ENCODE measurements at regions not wholly inside any gene's neighbourhood (a gene's known extent, or its start where the extent isn't known, plus 50 kb on each side); places are given as distances from the start of the nearest gene placed in this dataset.

- H3K4me3 ChIP-seq (ENCODE audit: control insufficient read depth in 1 of 7, extremely low read depth in 1 of 7, insufficient read depth in 4 of 7, low read depth in 2 of 7, low read length in 6 of 7): no peak overlapping the region
- H3K36me3 ChIP-seq (ENCODE audit: control insufficient read depth in 4 of 4, insufficient read depth in 4 of 4, low read length in 3 of 4): no peaks in the 10 kb centered on the region
- POLR2A ChIA-PET: no interaction called here
- H3K4me1 ChIP-seq (ENCODE audit: control extremely low read depth in 1 of 4, control insufficient read depth in 4 of 4, insufficient read depth in 4 of 4, low read length in 3 of 4): no peaks in the 10 kb centered on the region
- 92% methylated on average over 6 of the region's 7 CpGs for WGBS (ENCODE audit: insufficient coverage)
- H3K27ac ChIP-seq (ENCODE audit: insufficient read depth in 1 of 2, low read depth in 1 of 2, low read length in 2 of 2, poor library complexity in 1 of 2, severe bottlenecking in 2 of 2): no peak overlapping the region
- no peak for DNase-seq
- H3K9me3 ChIP-seq (ENCODE audit: control extremely low read depth in 1 of 5, control insufficient read depth in 4 of 5, insufficient read depth in 2 of 5, low read depth in 1 of 5, low read length in 4 of 5): peaks cover 0 to 3% (median 0%) of the 10 kb centered on the region in 5 experiments
- no peaks in the 10 kb centered on the region for H3K27me3 ChIP-seq (replicated peaks in 2 of 5; ENCODE audit: control insufficient read depth in 4 of 5, insufficient read depth in 5 of 5, low read length in 4 of 5)
- CTCF ChIA-PET: no interaction called here
Observed at GRCh38 chr15:38867556-38867955, 302.9 kb upstream of the RASGRP1 start.

- Histone ChIP-seq H3K27ac (ENCODE audit: insufficient read depth in 1 of 2, low read depth in 1 of 2, low read length in 2 of 2, poor library complexity in 1 of 2, severe bottlenecking in 2 of 2) (no peak overlapping the region), H3K36me3 (ENCODE audit: control insufficient read depth in 4 of 4, insufficient read depth in 4 of 4, low read length in 3 of 4) (no peaks in the 10 kb centered on the region), H3K9me3 (ENCODE audit: control extremely low read depth in 1 of 5, control insufficient read depth in 4 of 5, insufficient read depth in 2 of 5, low read depth in 1 of 5, low read length in 4 of 5) (peaks cover 0 to 3% (median 0%) of the 10 kb centered on the region in 5 experiments), H3K4me1 (ENCODE audit: control extremely low read depth in 1 of 4, control insufficient read depth in 4 of 4, insufficient read depth in 4 of 4, low read length in 3 of 4) (no peaks in the 10 kb centered on the region), H3K4me3 (ENCODE audit: control insufficient read depth in 1 of 7, extremely low read depth in 1 of 7, insufficient read depth in 4 of 7, low read depth in 2 of 7, low read length in 6 of 7) (no peak overlapping the region), H3K27me3 (replicated peaks in 2 of 5; ENCODE audit: control insufficient read depth in 4 of 5, insufficient read depth in 5 of 5, low read length in 4 of 5) (no peaks in the 10 kb centered on the region)
- 100% methylated on average over 6 of the region's 8 CpGs for WGBS (ENCODE audit: insufficient coverage)
- ChIA-PET POLR2A (no interaction called here), CTCF (no interaction called here)
- no peak for DNase-seq
Observed at GRCh38 chr15:38868326-38869114, 303.9 kb upstream of the RASGRP1 start.

- whole genome bisulfite sequencing (ENCODE audit: insufficient coverage): no CpG with 5 or more reads among the region's 3 CpGs
- no peak for DNase-seq
- no peak overlapping the region for H3K4me3 ChIP-seq (ENCODE audit: control insufficient read depth in 1 of 7, extremely low read depth in 1 of 7, insufficient read depth in 4 of 7, low read depth in 2 of 7, low read length in 6 of 7)
- H3K9me3 ChIP-seq (ENCODE audit: control extremely low read depth in 1 of 5, control insufficient read depth in 4 of 5, insufficient read depth in 2 of 5, low read depth in 1 of 5, low read length in 4 of 5): peaks cover 0 to 4% (median 0%) of the 10 kb centered on the region in 5 experiments
- H3K36me3 ChIP-seq (ENCODE audit: control insufficient read depth in 4 of 4, insufficient read depth in 4 of 4, low read length in 3 of 4): no peaks in the 10 kb centered on the region
- no peaks in the 10 kb centered on the region for H3K27me3 ChIP-seq (replicated peaks in 2 of 5; ENCODE audit: control insufficient read depth in 4 of 5, insufficient read depth in 5 of 5, low read length in 4 of 5)
- ChIA-PET CTCF (no interaction called here), POLR2A (no interaction called here)
- H3K27ac ChIP-seq (ENCODE audit: insufficient read depth in 1 of 2, low read depth in 1 of 2, low read length in 2 of 2, poor library complexity in 1 of 2, severe bottlenecking in 2 of 2): no peak overlapping the region
- no peaks in the 10 kb centered on the region for H3K4me1 ChIP-seq (ENCODE audit: control extremely low read depth in 1 of 4, control insufficient read depth in 4 of 4, insufficient read depth in 4 of 4, low read length in 3 of 4)
Observed at GRCh38 chr15:38871638-38872037, 307.0 kb upstream of the RASGRP1 start.

GRCh38 chr15:38872732-38873131 lies 308.1 kb upstream of the RASGRP1 start:
- no peak for DNase-seq
- Histone ChIP-seq H3K9me3 (ENCODE audit: control extremely low read depth in 1 of 5, control insufficient read depth in 4 of 5, insufficient read depth in 2 of 5, low read depth in 1 of 5, low read length in 4 of 5) (peaks cover 0 to 4% (median 0%) of the 10 kb centered on the region in 5 experiments), H3K36me3 (ENCODE audit: control insufficient read depth in 4 of 4, insufficient read depth in 4 of 4, low read length in 3 of 4) (no peaks in the 10 kb centered on the region), H3K27ac (ENCODE audit: insufficient read depth in 1 of 2, low read depth in 1 of 2, low read length in 2 of 2, poor library complexity in 1 of 2, severe bottlenecking in 2 of 2) (no peak overlapping the region), H3K27me3 (replicated peaks in 2 of 5; ENCODE audit: control insufficient read depth in 4 of 5, insufficient read depth in 5 of 5, low read length in 4 of 5) (no peaks in the 10 kb centered on the region), H3K4me3 (ENCODE audit: control insufficient read depth in 1 of 7, extremely low read depth in 1 of 7, insufficient read depth in 4 of 7, low read depth in 2 of 7, low read length in 6 of 7) (no peak overlapping the region), H3K4me1 (ENCODE audit: control extremely low read depth in 1 of 4, control insufficient read depth in 4 of 4, insufficient read depth in 4 of 4, low read length in 3 of 4) (no peaks in the 10 kb centered on the region)
- CTCF ChIA-PET: interaction anchor here (3.6 kb wide), 1 partner anchor 9 kb away, joined by 12 read pairs; no protein-coding TSS in a partner anchor
- POLR2A ChIA-PET: no interaction called here
- 96% methylated on average over 4 of the region's 5 CpGs for WGBS (ENCODE audit: insufficient coverage)

- ChIA-PET POLR2A (no interaction called here), CTCF (interaction anchor here (3.6 kb wide), 1 partner anchor 10 kb away, joined by 12 read pairs; no protein-coding TSS in a partner anchor)
- Histone ChIP-seq H3K27me3 (replicated peaks in 2 of 5; ENCODE audit: control insufficient read depth in 4 of 5, insufficient read depth in 5 of 5, low read length in 4 of 5) (no peaks in the 10 kb centered on the region), H3K27ac (ENCODE audit: insufficient read depth in 1 of 2, low read depth in 1 of 2, low read length in 2 of 2, poor library complexity in 1 of 2, severe bottlenecking in 2 of 2) (no peak overlapping the region), H3K36me3 (ENCODE audit: control insufficient read depth in 4 of 4, insufficient read depth in 4 of 4, low read length in 3 of 4) (no peaks in the 10 kb centered on the region), H3K4me1 (ENCODE audit: control extremely low read depth in 1 of 4, control insufficient read depth in 4 of 4, insufficient read depth in 4 of 4, low read length in 3 of 4) (no peaks in the 10 kb centered on the region), H3K9me3 (ENCODE audit: control extremely low read depth in 1 of 5, control insufficient read depth in 4 of 5, insufficient read depth in 2 of 5, low read depth in 1 of 5, low read length in 4 of 5) (peaks cover 0 to 4% (median 0%) of the 10 kb centered on the region in 5 experiments), H3K4me3 (ENCODE audit: control insufficient read depth in 1 of 7, extremely low read depth in 1 of 7, insufficient read depth in 4 of 7, low read depth in 2 of 7, low read length in 6 of 7) (no peak overlapping the region)
- 100% methylated on average over 4 of the region's 4 CpGs for WGBS (ENCODE audit: insufficient coverage)
- DNase-seq: no peak
Observed at GRCh38 chr15:38873158-38873557, 308.5 kb upstream of the RASGRP1 start.

GRCh38 chr15:38874464-38874863 lies 309.9 kb upstream of the RASGRP1 start:
- H3K4me1 ChIP-seq (ENCODE audit: control extremely low read depth in 1 of 4, control insufficient read depth in 4 of 4, insufficient read depth in 4 of 4, low read length in 3 of 4): no peaks in the 10 kb centered on the region
- no peaks in the 10 kb centered on the region for H3K36me3 ChIP-seq (ENCODE audit: control insufficient read depth in 4 of 4, insufficient read depth in 4 of 4, low read length in 3 of 4)
- CTCF ChIA-PET: interaction anchor here (3.6 kb wide), 1 partner anchor 11 kb away, joined by 12 read pairs; no protein-coding TSS in a partner anchor
- WGBS (ENCODE audit: insufficient coverage): 98% methylated on average over 5 of the region's 5 CpGs
- H3K27me3 ChIP-seq (replicated peaks in 2 of 5; ENCODE audit: control insufficient read depth in 4 of 5, insufficient read depth in 5 of 5, low read length in 4 of 5): no peaks in the 10 kb centered on the region
- H3K9me3 ChIP-seq (ENCODE audit: control extremely low read depth in 1 of 5, control insufficient read depth in 4 of 5, insufficient read depth in 2 of 5, low read depth in 1 of 5, low read length in 4 of 5): peaks cover 0 to 4% (median 0%) of the 10 kb centered on the region in 5 experiments
- H3K4me3 ChIP-seq (ENCODE audit: control insufficient read depth in 1 of 7, extremely low read depth in 1 of 7, insufficient read depth in 4 of 7, low read depth in 2 of 7, low read length in 6 of 7): no peak overlapping the region
- no peak overlapping the region for H3K27ac ChIP-seq (ENCODE audit: insufficient read depth in 1 of 2, low read depth in 1 of 2, low read length in 2 of 2, poor library complexity in 1 of 2, severe bottlenecking in 2 of 2)
- no peak for DNase-seq
- POLR2A ChIA-PET: no interaction called here

GRCh38 chr15:38876211-38876610 lies 311.6 kb upstream of the RASGRP1 start:
- no peak overlapping the region for H3K27ac ChIP-seq (ENCODE audit: insufficient read depth in 1 of 2, low read depth in 1 of 2, low read length in 2 of 2, poor library complexity in 1 of 2, severe bottlenecking in 2 of 2)
- WGBS (ENCODE audit: insufficient coverage): 100% methylated on average over 5 of the region's 6 CpGs
- no peaks in the 10 kb centered on the region for H3K36me3 ChIP-seq (ENCODE audit: control insufficient read depth in 4 of 4, insufficient read depth in 4 of 4, low read length in 3 of 4)
- ChIA-PET CTCF (no interaction called here), POLR2A (no interaction called here)
- peaks cover 0 to 4% (median 0%) of the 10 kb centered on the region in 5 experiments for H3K9me3 ChIP-seq (ENCODE audit: control extremely low read depth in 1 of 5, control insufficient read depth in 4 of 5, insufficient read depth in 2 of 5, low read depth in 1 of 5, low read length in 4 of 5)
- no peaks in the 10 kb centered on the region for H3K27me3 ChIP-seq (replicated peaks in 2 of 5; ENCODE audit: control insufficient read depth in 4 of 5, insufficient read depth in 5 of 5, low read length in 4 of 5)
- DNase-seq: no peak
- no peak overlapping the region for H3K4me3 ChIP-seq (ENCODE audit: control insufficient read depth in 1 of 7, extremely low read depth in 1 of 7, insufficient read depth in 4 of 7, low read depth in 2 of 7, low read length in 6 of 7)
- H3K4me1 ChIP-seq (ENCODE audit: control extremely low read depth in 1 of 4, control insufficient read depth in 4 of 4, insufficient read depth in 4 of 4, low read length in 3 of 4): no peaks in the 10 kb centered on the region
